Erythroblast (primary cell): ENCODE measurements at regions not wholly inside any gene's neighbourhood (a gene's known extent, or its start where the extent isn't known, plus 50 kb on each side); places are given as distances from the start of the nearest gene placed in this dataset.

ENCODE experiments used
- DNase-seq, 2 experiments: peaks; one replicate each; lab custom pipeline; 2025; lab: John Stamatoyannopoulos, UW
- GATA1 ChIP-seq: IDR thresholded peaks from 2 replicates; pipeline ENCODE4 v1.6.1; 2011; ENCODE audit warnings: low read depth, mild to moderate bottlenecking, control low read depth, low read length, moderate library complexity
- POLR2A ChIP-seq: IDR thresholded peaks from 2 replicates; pipeline ENCODE4 v1.6.1; 2011; ENCODE audit warnings: mild to moderate bottlenecking, low read length

DNA sequence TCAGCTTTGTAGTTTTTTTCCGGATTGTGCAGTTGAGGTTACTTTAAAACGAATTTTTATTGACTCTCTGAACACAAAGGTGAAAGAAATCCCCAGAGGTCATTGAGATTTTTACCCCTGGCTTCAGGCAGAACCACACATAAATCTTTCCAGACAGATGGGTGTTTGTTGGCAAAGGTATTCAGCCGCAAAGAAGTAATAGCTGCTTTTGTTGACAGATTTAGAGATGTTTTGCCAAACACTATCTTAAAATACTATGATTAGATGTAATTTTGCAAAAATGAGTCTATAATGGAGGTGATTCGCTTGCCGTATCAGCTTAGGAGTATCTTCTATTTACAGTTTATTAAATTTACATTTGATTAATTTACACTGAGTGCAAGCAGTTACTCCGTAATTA, 418.3 kb upstream of the CLINT1 start:
- no peak for TF ChIP-seq GATA1
- no peak for TF ChIP-seq POLR2A
- no peak for DNase-seq

DNA sequence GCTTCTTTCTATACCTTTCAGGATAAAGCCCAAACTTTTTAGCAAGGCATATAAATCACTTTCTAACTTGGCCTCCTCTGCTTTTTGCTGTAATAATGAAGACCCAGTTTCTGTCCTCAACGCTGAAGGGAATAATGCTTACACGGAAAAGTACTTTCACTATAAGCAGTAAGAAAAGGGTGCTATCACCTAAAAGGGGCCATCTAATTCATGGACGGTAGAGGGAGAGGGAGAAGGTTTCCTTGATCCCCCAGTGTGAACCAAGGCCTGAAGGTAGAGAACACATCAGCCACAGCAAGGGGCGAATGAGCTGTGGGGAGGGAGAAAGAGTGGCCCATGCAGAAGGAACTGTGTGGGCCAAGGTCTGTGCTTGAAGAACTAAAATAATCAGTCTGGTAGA, 417.7 kb upstream of the CLINT1 start:
- TF ChIP-seq GATA1, result no peak
- no peak for TF ChIP-seq POLR2A
- no peak for DNase-seq

DNA sequence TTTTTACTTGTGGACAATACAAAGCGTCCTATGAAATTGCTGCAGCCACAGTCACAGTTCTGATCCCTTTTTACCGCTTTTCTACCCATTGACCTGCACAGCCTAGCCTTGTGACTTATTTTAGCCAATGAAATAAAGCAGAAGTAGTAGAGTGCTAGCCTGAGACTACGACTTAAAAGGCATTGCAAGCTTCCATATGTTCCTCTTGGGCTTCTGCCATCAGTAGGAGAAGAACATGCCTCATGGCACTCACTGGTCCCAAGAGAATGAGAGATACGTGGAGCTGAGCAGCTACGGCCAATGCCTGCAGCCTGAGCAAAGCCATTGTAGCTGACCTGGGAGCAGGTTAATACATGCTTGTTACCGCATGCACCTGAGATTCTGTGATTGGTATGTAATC, 416.6 kb upstream of the CLINT1 start:
- TF ChIP-seq POLR2A (no peak), GATA1 (no peak)
- no peak for DNase-seq

DNA sequence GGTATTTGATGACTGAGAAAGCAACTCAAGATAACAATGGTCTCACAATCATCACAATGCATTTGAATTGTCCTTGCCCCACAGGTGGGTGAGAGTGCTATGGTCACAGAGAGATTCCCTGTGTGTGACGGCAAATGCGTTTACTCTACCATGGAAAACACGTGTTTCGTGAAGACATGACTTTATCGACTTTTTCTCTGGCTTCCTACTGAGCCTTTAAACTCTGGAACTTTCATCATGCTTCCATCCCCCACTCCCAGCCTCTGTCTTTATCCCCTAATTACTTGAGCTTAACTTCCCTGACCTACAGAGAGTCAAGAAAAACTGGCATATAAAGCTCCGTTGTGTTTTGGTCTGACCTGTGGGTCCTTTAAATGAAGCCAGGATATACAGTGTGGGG, 414.1 kb upstream of the CLINT1 start:
- TF ChIP-seq POLR2A (no peak), GATA1 (no peak)
- DNase-seq, result no peak

DNA sequence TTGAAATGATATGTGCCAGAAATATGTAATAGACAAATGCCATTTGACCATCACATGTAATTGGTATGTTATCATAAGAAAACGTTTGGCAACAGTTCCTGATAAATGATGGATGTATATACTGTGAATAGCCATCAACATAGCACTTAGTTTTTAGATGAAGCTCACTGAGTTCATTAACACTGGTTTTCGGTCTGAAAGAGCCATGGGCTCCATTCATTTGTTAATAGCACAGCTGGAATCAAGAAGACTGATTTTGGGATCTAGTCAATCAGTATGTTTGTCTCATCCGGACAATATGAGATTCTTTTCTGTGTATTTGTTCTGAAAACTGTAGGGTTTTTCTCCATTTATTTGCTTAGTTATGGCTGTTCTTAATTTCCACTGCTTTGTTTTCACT, 413.5 kb upstream of the CLINT1 start:
- no peak for DNase-seq
- TF ChIP-seq GATA1 (no peak), POLR2A (no peak)

DNA sequence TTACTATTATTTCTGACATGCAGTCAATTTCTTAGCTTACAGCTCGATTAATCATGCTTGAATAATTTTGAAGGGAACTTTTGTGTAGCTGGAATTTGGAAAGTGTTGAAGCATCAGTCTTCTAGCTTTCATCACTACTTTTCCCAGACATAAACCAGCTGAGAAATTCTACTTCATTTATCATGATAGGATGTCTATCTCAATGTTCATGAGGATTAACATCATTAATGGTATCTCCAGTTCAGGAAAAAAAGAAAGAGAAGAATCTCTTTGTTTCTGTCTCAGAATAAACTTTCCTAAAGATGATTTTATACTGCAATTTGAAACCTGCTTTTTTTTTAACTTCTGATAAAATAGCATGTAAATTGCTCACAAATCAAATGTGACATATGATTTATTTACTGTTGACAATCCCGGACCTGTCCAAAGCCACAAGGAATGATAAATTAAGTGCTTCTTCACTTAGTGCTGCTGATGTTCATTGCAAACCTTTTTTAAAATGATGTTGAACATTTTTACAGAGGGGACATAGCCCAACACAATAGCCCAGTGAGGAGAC, 412.1 kb upstream of the CLINT1 start:
- TF ChIP-seq POLR2A (no peak), GATA1 (no peak)
- no peak for DNase-seq

DNA sequence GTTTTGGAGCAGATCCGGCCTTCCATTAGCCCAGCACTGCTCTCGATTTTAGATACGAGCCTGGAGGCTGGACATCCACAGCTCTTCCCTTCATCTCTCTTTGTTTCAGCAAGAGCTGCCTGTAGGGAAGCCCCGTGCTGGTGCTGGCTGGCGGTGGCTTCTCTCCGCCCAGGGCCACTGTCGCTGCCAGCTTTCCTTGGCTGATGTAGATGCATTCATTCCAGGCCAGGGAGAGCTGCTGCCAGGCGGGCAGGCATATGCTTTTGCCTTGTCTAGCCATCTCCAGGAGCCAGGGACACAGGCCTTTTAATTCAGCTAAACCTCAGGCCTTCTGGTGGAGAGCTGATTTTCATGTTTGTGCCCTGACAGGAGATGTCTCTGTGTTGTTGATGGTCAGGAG, 409.3 kb upstream of the CLINT1 start:
- no peak for DNase-seq
- TF ChIP-seq POLR2A (no peak), GATA1 (no peak)

DNA sequence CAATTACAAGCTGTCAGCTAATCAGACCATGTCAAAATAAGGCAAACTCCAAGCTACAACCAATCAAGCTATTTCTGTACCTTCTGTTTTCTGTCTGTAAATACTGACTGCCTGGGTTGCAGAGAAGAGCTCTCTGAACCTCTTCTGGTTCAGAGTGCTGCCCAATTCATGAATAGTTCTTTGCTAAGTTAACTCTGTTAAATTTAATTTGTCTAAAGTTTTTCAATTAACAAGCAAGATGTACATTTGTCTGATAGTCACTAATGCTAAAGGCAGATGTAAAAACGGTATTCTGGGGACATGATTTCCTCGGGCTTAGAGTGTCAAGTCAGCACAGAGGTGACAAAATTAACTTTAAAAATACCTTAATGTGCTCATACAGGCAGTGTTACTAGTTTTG, 408.3 kb upstream of the CLINT1 start:
- TF ChIP-seq GATA1, result no peak
- no peak for TF ChIP-seq POLR2A
- no peak for DNase-seq

DNA sequence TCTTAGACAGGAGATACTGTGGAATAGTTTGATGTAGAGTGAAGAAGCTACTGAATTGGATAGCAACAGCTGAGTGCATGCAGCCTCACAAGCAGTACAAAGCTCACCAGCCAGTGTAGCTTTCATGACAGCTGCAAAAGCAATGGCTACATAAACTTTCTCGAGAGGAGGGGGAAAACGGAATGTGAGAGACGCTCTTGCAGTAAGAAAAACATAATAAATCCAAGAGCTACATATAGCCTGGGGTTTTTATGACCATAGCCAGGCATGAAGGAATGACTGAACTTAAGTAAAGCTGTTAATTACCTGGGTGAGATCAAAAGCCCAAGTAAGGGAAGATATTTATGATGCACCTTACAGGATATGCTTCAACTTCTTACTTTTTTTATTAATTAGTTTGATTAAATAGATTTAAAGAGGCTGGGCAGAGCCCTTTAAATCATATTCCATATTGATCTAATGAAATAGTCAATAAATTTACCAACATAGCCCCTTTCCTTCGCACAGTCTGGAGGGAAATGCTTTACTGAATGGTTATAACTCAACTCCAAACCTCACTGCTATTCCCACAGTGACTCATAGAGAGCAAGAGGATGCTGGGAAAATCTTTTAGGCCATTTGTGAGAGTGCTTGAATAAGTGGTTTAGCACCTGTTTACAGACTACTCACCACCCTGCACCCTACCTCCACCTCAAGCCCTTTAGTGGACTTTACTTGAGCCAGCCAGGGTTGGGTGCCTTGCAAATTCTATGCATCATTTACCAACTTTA, 407.2 kb upstream of the CLINT1 start:
- DNase-seq, result no peak
- TF ChIP-seq POLR2A, result no peak
- TF ChIP-seq GATA1, result no peak

DNA sequence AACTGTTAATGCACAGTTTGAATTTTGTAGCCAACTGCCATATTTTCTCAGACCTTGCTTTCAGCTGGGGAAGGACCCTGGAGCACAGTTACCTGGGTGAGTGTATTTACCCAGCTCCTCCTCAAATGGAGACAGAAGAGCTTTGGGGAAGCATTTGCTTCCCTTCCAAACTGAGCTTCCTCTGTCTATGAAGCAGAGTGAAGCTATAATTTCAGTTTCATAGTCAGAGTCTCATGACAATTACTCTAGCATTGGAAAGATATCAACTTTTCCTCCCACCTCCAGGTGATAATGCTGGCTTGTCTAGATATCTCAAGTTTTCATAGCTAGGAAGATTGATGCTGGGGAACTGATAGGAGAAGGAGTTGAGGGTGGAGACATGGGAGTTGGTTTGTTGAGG, 406.4 kb upstream of the CLINT1 start:
- no peak for DNase-seq
- TF ChIP-seq GATA1, result no peak
- no peak for TF ChIP-seq POLR2A

DNA sequence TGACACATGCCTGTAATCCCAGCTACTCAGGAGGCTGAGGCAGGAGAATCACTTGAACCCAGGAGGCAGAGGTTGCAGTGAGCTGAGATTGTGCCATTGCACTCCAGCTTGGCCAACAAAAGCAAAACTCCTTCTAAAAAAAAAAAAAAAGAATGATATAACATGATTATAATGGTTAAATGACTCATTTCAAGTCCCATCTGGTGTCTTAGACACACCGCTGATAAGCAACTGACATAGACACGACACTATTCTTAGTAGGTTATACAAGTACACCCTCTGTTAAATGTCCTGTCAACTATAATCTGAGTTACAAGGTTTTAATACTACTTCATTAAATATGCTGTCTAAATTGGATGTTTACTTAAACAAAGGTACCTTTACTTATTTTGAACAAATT, 405.3 kb upstream of the CLINT1 start:
- TF ChIP-seq GATA1 (no peak), POLR2A (no peak)
- no peak for DNase-seq

DNA sequence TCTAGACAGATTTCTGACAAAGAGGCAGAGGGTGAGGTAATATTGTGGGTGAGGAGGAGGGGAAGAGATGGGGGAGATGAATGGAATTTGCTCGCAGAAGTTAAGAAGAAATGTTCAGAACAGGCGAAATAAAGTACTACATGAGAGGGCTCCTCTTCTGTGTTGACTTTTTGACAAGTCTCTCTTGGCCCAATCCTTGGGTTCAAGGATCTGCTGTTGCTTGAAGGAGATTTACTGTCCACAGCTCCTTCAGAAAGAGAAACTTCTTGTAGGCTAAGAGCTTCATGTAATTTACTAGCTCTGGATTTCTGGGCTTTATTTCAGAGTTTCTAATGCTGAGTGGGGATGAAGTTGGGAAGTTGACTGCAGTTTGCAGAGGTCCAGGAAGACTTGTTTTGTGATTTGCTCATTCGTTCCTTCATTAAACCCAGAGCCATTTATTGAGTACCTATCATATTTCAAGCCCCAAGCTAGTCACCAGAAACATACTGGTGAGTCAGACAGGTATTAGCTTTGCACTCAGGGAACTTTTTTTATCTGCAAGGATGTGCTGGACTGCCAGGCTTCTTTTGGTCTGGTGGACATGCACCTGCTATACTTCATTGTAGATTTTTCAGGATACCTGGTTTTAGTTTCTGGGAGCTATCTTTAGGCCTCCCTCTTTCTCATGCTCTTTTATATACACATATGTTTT, 402.9 kb upstream of the CLINT1 start:
- DNase-seq, result no peak
- TF ChIP-seq GATA1, result no peak

DNA sequence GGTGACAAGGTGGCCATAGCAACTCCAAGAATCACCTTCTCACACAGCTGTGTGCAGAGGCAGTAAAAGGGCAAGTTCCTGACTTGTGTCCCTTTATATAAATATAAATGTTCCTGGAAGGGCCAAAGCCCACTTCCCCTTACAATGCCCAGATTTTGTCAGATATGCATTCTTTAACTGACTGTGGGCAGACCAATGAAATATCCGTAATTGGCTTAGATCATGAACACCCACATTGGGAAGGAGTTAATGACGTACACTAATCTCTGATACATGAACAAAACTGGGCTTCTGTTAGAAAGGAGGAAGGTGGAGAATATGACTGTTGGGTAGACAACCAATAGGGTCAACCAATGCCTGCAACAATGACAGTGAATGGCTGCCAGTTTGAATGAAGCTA, 397.2 kb upstream of the CLINT1 start:
- TF ChIP-seq POLR2A (no peak), GATA1 (no peak)
- no peak for DNase-seq

DNA sequence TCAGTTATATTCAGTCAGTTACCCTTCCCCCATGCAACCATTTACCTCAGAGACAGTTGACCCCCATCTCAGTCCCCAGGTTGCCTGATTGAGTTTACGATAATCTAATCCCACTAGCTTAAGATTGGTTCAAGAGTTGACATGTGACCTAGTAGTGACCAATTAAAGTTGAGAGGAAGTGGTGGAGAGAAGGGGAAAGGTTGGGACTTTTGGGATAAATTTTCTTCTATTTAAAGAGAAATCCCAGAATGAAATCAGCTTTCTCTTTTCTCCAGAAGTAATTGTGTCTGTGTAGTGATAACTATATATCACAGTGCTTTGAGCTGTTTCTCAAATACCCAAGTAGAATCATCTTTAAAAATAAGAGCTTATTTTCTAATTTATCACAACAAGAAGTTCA, 396.7 kb upstream of the CLINT1 start:
- no peak for TF ChIP-seq POLR2A
- TF ChIP-seq GATA1, result no peak
- DNase-seq, result no peak
